CD14-positive monocyte (primary cell): ENCODE measurements at regions not wholly inside any gene's neighbourhood (a gene's known extent, or its start where the extent isn't known, plus 50 kb on each side); places are given as distances from the start of the nearest gene placed in this dataset.

Experiments used
- DNase-seq, 3 donors: peaks; one replicate each; pipeline ENCODE4 v3.0.0-alpha.2; 2011 to 2022
- H2AFZ ChIP-seq: 2 replicates; pipeline ENCODE4 v1.6.0; 2012; ENCODE audit warnings: mild to moderate bottlenecking, low read depth, low read length, inconsistent platforms; ENCODE audit not compliant: insufficient read depth, poor library complexity, severe bottlenecking
- H3K27ac ChIP-seq, 2 donors: 1 replicate in 1 of 2; 2 replicates in 1 of 2; pipeline ENCODE4 v1.5.1; 2012 to 2013; ENCODE audit warnings: low read length in 2 of 2, control low read depth in 1 of 2, inconsistent platforms in 1 of 2, low read depth in 1 of 2, mild to moderate bottlenecking in 1 of 2
- H3K27me3 ChIP-seq, 2 donors: one replicate each; pipeline versions ENCODE4 v1.6.0 to v1.6.1; 2011 to 2013; ENCODE audit warnings: low read length in 2 of 2; ENCODE audit not compliant: control insufficient read depth in 2 of 2, insufficient read depth in 2 of 2
- H3K36me3 ChIP-seq, 2 donors: replicated peaks in 1 of 2; 1 replicate in 1 of 2; 2 replicates in 1 of 2; pipeline versions ENCODE4 v1.5.1 to v1.6.1; 2012 to 2013; ENCODE audit warnings: low read length in 2 of 2, control low read depth in 1 of 2, inconsistent platforms in 1 of 2, mild to moderate bottlenecking in 1 of 2; ENCODE audit not compliant: insufficient read depth in 2 of 2, control insufficient read depth in 1 of 2
- H3K4me1 ChIP-seq, 2 donors: 1 replicate in 1 of 2; 2 replicates in 1 of 2; pipeline versions ENCODE4 v1.5.1 to v1.6.1; 2012 to 2013; ENCODE audit warnings: low read length in 2 of 2, control low read depth in 1 of 2, inconsistent platforms in 1 of 2, mild to moderate bottlenecking in 1 of 2, moderate library complexity in 1 of 2; ENCODE audit not compliant: insufficient read depth in 2 of 2, control insufficient read depth in 1 of 2
- H3K4me2 ChIP-seq: replicated peaks from 2 replicates; pipeline ENCODE3; 2012; ENCODE audit warnings: low read length, moderate library complexity, mild to moderate bottlenecking; ENCODE audit not compliant: poor library complexity, severe bottlenecking; ENCODE audit errors: extremely low read depth
- H3K4me3 ChIP-seq, 3 experiments: fragments of 200-600 bp in 1 of 3; sonication (generic) in 1 of 3; replicated peaks in 1 of 3; 1 replicate in 2 of 3; 2 replicates in 1 of 3; pipeline ENCODE4 v1.5.1; 2011 to 2013; ENCODE audit warnings: low read length in 3 of 3, mild to moderate bottlenecking in 3 of 3, control low read depth in 2 of 3, low read depth in 2 of 3, inconsistent platforms in 1 of 3, moderate library complexity in 1 of 3
- H3K79me2 ChIP-seq: 2 replicates; pipeline ENCODE4 v1.6.0; 2012; ENCODE audit warnings: mild to moderate bottlenecking, control low read depth, inconsistent platforms, low read length, moderate library complexity; ENCODE audit not compliant: insufficient read depth
- H3K9ac ChIP-seq: 2 replicates; pipeline ENCODE4 v1.6.0; 2017; ENCODE audit warnings: low read length, mild to moderate bottlenecking; ENCODE audit not compliant: insufficient read depth, poor library complexity, severe bottlenecking
- H3K9me3 ChIP-seq, 2 donors: replicated peaks in 1 of 2; 1 replicate in 1 of 2; 2 replicates in 1 of 2; pipeline versions ENCODE4 v1.5.1 to v1.6.1; 2012 to 2013; ENCODE audit warnings: low read length in 2 of 2, control low read depth in 1 of 2; ENCODE audit not compliant: control insufficient read depth in 1 of 2, insufficient read depth in 1 of 2
- H4K20me1 ChIP-seq: 2 replicates; pipeline ENCODE4 v1.6.0; 2012; ENCODE audit warnings: mild to moderate bottlenecking, low read length, control low read depth, moderate library complexity; ENCODE audit not compliant: insufficient read depth
- H3K27ac Mint-ChIP-seq, 7 donors: one replicate each; pipeline ENCODE4 v1.8.0; 2020; ENCODE audit warnings: mild to moderate bottlenecking in 7 of 7, mixed read lengths in 7 of 7, moderate library complexity in 6 of 7, inconsistent platforms in 2 of 7
- H3K27me3 Mint-ChIP-seq, 3 donors: one replicate each; pipeline ENCODE4 v1.8.0; 2021 to 2022; ENCODE audit warnings: low read depth in 3 of 3, mild to moderate bottlenecking in 3 of 3, mixed read lengths in 3 of 3, moderate library complexity in 3 of 3, inconsistent platforms in 1 of 3
- H3K36me3 Mint-ChIP-seq, 2 donors: one replicate each; pipeline ENCODE4 v1.8.0; 2020; ENCODE audit warnings: mixed read lengths in 2 of 2, inconsistent platforms in 1 of 2, mild to moderate bottlenecking in 1 of 2
- H3K4me1 Mint-ChIP-seq: one replicate; pipeline ENCODE4 v1.8.0; 2020; ENCODE audit warnings: mild to moderate bottlenecking, mixed read lengths
- H3K4me3 Mint-ChIP-seq, 2 donors: one replicate each; pipeline ENCODE4 v1.8.0; 2020; ENCODE audit warnings: mild to moderate bottlenecking in 2 of 2, mixed read lengths in 2 of 2, moderate library complexity in 1 of 2
- H3K9me3 Mint-ChIP-seq, 7 donors: one replicate each; pipeline ENCODE4 v1.8.0; 2020 to 2022; ENCODE audit warnings: mixed read lengths in 7 of 7, mild to moderate bottlenecking in 6 of 7, moderate library complexity in 6 of 7, inconsistent platforms in 2 of 7
- CTCF ChIP-seq: fragments of 200-600 bp; IDR thresholded peaks from one replicate; pipeline ENCODE4 v1.8.0; 2022; ENCODE audit warnings: antibody characterized with exemption, mild to moderate bottlenecking
- WGBS: methylation state at CpG from one replicate; pipeline ENCODE4 v1.1.5; 2013; ENCODE audit warnings: missing lambda C conversion rate; ENCODE audit not compliant: insufficient coverage; 5-methylcytosine and 5-hydroxymethylcytosine counted together
- intact Hi-C, 2 donors: fragments of 100-400 bp; cut with micrococcal nuclease; formaldehyde crosslinking; loops; one replicate each; pipeline versions ENCODE4 v1.15.0 to v1.15.1; 2023

GRCh38 chr9:94017939-94018531 is 62.9 kb upstream of the BARX1 start:
- H3K27me3 Mint-ChIP-seq = peaks cover 0 to 4% (median 3%) of the 10 kb centered on the region in 3 donors
- 86% methylated on average over 2 of the region's 3 CpGs for WGBS
- Histone ChIP-seq H4K20me1 (no peaks in the 10 kb centered on the region), H3K4me1 (no peaks in the 10 kb centered on the region), H3K4me3 (no peak overlapping the region), H3K27ac (no peak overlapping the region), H3K27me3 (no peaks in the 10 kb centered on the region), H2AFZ (no peak overlapping the region), H3K4me2 (no peak overlapping the region), H3K9ac (no peak overlapping the region), H3K36me3 (no peaks in the 10 kb centered on the region), H3K79me2 (no peaks in the 10 kb centered on the region), H3K9me3 (no peaks in the 10 kb centered on the region)
- no peaks in the 10 kb centered on the region for H3K36me3 Mint-ChIP-seq
- TF ChIP-seq CTCF = no peak
- no peak for DNase-seq
- H3K27ac Mint-ChIP-seq = no peak overlapping the region
- intact Hi-C loops = no loop called here
- peaks cover 5% of the 10 kb centered on the region for H3K4me1 Mint-ChIP-seq
- H3K9me3 Mint-ChIP-seq = peaks cover 5 to 16% (median 11%) of the 10 kb centered on the region in 7 donors
- H3K4me3 Mint-ChIP-seq = no peak overlapping the region

- peaks cover 0 to 9% (median 3%) of the 10 kb centered on the region in 7 donors for H3K9me3 Mint-ChIP-seq
- H3K4me1 Mint-ChIP-seq = peaks cover 6% of the 10 kb centered on the region
- Histone ChIP-seq H3K27me3 (no peaks in the 10 kb centered on the region), H3K9me3 (no peaks in the 10 kb centered on the region), H3K4me3 (no peak overlapping the region), H3K4me1 (no peaks in the 10 kb centered on the region), H4K20me1 (no peaks in the 10 kb centered on the region), H3K36me3 (no peaks in the 10 kb centered on the region), H2AFZ (no peak overlapping the region), H3K79me2 (no peaks in the 10 kb centered on the region), H3K27ac (no peak overlapping the region), H3K9ac (no peak overlapping the region), H3K4me2 (no peak overlapping the region)
- TF ChIP-seq CTCF = no peak
- H3K36me3 Mint-ChIP-seq = no peaks in the 10 kb centered on the region
- intact Hi-C loops = no loop called here
- H3K27ac Mint-ChIP-seq = no peak overlapping the region
- H3K27me3 Mint-ChIP-seq = peaks cover 0 to 4% (median 3%) of the 10 kb centered on the region in 3 donors
- DNase-seq = no peak
- WGBS = 81% methylated on average over 2 of the region's 3 CpGs
- H3K4me3 Mint-ChIP-seq = no peak overlapping the region
Measured at GRCh38 chr9:94016744-94017143, 61.6 kb upstream of the BARX1 start.
